Cardiac muscle cell (in vitro differentiated cells and primary cell): ENCODE measurements at regions not wholly inside any gene's neighbourhood (a gene's known extent, or its start where the extent isn't known, plus 50 kb on each side); places are given as distances from the start of the nearest gene placed in this dataset.

Experiments
- DNase-seq, 2 donors: peaks; one replicate each; pipeline versions ENCODE4 v3.0.0 to v3.0.0-alpha.2; 2010 to 2017; ENCODE audit warnings: low read depth in 1 of 2, low spot score in 1 of 2
- H3K27ac ChIP-seq: fragments of 200-600 bp; sonication (generic); 2 replicates; pipeline ENCODE4 v1.5.1; 2016
- H3K27me3 ChIP-seq: fragments of 200-600 bp; sonication (generic); 2 replicates; pipeline ENCODE4 v1.6.0; 2016; ENCODE audit warnings: control low read depth
- H3K36me3 ChIP-seq: fragments of 200-600 bp; sonication (generic); 2 replicates; pipeline ENCODE4 v1.5.1; 2016; ENCODE audit warnings: control low read depth
- H3K4me1 ChIP-seq: fragments of 200-600 bp; sonication (generic); 2 replicates; pipeline ENCODE4 v1.8.1; 2017; ENCODE audit warnings: low read depth, mild to moderate bottlenecking, mixed run types
- H3K4me3 ChIP-seq: fragments of 200-600 bp; sonication (generic); 2 replicates; pipeline ENCODE4 v1.5.1; 2016; ENCODE audit warnings: mild to moderate bottlenecking
- H3K9me3 ChIP-seq: fragments of 200-600 bp; sonication (generic); 2 replicates; pipeline ENCODE4 v1.5.1; 2017; ENCODE audit warnings: low read depth, mild to moderate bottlenecking, control low read depth
- TF ChIP-seq, protein P1 (sequence below): IDR thresholded peaks from 2 replicates; pipeline ENCODE4 v1.5.1; 2012; ENCODE audit warnings: low read depth, mild to moderate bottlenecking, low read length

DNA sequence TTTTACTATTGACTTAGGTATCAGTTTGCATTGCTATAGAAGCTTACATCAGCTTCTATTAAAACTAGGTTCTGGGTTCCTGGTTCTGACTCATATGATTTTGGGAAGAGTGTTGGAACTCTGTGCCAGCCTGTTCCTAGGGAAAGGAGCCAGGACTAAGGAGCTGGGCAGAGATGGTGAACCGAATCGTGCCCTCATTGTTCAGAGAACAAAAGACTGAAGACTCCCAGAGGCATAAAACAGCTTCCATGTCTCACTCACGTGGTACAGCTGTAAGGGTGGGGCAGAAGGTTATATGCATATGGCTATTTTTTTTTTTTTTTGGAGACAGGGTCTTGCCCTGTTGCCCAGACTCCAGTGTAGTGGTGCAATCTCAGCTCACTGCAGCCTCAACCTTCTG lies 89.1 kb upstream of the THBS2 start:
- H3K27ac ChIP-seq: no peak overlapping the region
- H3K4me1 ChIP-seq: no peaks in the 10 kb centered on the region
- no peak overlapping the region for H3K4me3 ChIP-seq
- no peaks in the 10 kb centered on the region for H3K27me3 ChIP-seq
- no peak for DNase-seq
- H3K36me3 ChIP-seq: no peaks in the 10 kb centered on the region
- no peaks in the 10 kb centered on the region for H3K9me3 ChIP-seq
- TF ChIP-seq, protein P1, sequence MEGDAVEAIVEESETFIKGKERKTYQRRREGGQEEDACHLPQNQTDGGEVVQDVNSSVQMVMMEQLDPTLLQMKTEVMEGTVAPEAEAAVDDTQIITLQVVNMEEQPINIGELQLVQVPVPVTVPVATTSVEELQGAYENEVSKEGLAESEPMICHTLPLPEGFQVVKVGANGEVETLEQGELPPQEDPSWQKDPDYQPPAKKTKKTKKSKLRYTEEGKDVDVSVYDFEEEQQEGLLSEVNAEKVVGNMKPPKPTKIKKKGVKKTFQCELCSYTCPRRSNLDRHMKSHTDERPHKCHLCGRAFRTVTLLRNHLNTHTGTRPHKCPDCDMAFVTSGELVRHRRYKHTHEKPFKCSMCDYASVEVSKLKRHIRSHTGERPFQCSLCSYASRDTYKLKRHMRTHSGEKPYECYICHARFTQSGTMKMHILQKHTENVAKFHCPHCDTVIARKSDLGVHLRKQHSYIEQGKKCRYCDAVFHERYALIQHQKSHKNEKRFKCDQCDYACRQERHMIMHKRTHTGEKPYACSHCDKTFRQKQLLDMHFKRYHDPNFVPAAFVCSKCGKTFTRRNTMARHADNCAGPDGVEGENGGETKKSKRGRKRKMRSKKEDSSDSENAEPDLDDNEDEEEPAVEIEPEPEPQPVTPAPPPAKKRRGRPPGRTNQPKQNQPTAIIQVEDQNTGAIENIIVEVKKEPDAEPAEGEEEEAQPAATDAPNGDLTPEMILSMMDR: no peak

DNA sequence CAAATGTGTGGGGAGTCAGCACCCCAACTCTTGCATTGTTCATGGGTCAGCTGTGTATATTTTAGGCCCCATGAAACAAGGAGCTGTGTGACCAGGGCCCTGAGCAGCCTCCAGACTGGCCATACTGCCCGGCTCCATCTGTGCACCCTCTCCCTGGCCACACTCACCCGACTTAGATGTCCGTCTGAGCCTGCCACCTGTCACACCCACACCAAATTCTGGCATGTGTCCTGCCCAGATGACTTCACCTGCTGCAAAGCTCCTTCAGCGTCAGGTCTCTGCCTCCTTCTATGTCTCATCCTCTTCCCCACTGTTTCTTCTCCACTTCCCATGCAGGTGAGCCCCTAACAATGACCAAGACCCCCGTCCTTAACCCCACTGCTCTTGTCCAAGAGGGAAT lies 88.1 kb upstream of the THBS2 start:
- no peaks in the 10 kb centered on the region for H3K27me3 ChIP-seq
- H3K27ac ChIP-seq: no peak overlapping the region
- no peaks in the 10 kb centered on the region for H3K4me1 ChIP-seq
- no peak overlapping the region for H3K4me3 ChIP-seq
- no peak for DNase-seq
- TF ChIP-seq, protein P1: no peak
- no peaks in the 10 kb centered on the region for H3K9me3 ChIP-seq
- no peaks in the 10 kb centered on the region for H3K36me3 ChIP-seq

DNA sequence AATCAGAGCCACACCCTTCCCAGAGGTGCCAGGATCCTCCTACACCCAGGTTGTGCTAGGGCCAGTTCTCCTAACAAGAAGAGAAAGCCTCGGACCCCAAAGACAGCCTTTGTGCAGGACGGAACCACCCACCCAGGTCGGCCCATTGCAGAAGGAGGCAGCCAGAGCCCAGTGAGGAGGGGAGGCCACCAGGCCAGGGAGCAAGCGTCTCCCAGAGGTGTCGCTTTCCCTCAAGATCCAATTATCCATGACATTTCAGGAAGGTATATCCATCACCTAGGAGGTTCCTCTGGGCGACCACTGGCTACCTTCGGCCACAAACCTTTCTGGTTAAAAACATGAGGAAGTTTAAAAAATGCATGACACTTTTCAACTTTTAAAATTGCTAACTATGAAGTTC lies 87.4 kb upstream of the THBS2 start:
- TF ChIP-seq, protein P1: no peak
- H3K4me1 ChIP-seq: no peaks in the 10 kb centered on the region
- H3K9me3 ChIP-seq: no peaks in the 10 kb centered on the region

DNA sequence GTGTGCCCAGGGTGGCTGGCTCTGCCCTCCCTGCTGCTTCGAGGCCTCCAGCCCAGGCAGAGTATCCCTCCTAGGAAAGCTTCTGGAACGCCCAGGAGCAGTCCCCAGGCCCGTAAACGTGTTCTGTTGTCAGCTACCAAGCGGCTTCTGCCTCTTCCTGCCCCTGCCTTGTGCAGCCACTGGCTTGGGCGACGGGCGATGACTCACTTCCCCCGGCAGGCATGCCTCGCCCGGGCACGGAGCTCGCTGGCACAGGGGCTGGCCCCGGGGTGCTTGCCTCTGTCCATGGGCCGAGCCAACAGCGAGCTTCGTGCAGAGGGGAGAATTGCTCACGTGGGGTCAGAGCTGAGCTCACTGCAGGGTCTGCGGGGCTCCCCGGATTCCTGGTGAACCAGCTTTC lies 86.7 kb upstream of the THBS2 start:
- TF ChIP-seq, protein P1: no peak
- Histone ChIP-seq H3K27me3 (no peaks in the 10 kb centered on the region), H3K4me3 (no peak overlapping the region), H3K36me3 (no peaks in the 10 kb centered on the region), H3K9me3 (no peaks in the 10 kb centered on the region), H3K27ac (no peak overlapping the region), H3K4me1 (no peaks in the 10 kb centered on the region)
- DNase-seq: no peak

More for the DNA sequence above, 87.4 kb upstream of the THBS2 start:
- Histone ChIP-seq H3K27ac (no peak overlapping the region), H3K27me3 (no peaks in the 10 kb centered on the region), H3K4me3 (no peak overlapping the region), H3K36me3 (no peaks in the 10 kb centered on the region)
- DNase-seq: no peak

DNA sequence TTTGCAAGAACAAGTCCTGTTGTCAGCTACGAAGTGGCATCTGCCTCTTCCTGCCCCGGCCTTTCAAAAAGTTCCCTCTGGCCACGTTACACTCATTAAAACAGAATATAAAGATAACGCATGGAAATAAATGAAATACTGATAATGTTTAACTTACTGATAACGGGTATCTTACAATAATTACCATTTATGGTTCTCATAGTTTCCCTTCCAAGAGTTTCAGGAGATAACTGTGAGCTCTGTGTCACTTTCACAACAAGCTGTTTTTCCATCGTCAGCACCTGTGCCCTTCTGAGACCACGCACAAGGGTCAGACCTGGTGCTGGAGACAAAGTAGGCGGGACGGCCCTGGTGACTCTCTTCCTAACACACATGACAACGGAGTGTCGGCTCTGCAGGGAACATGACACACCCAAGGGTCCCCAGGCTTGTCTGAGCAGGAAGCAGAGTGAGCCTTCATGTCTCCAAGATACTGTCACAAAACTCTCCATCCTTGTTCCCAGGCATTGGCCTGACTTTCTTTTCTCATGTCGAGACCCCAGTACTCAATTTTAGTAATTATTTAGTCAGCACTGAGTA lies 86.2 kb upstream of the THBS2 start:
- TF ChIP-seq, protein P1: no peak
- Histone ChIP-seq H3K4me3 (no peak overlapping the region), H3K4me1 (no peaks in the 10 kb centered on the region), H3K27me3 (no peaks in the 10 kb centered on the region), H3K27ac (no peak overlapping the region), H3K36me3 (no peaks in the 10 kb centered on the region), H3K9me3 (no peaks in the 10 kb centered on the region)
- no peak for DNase-seq

DNA sequence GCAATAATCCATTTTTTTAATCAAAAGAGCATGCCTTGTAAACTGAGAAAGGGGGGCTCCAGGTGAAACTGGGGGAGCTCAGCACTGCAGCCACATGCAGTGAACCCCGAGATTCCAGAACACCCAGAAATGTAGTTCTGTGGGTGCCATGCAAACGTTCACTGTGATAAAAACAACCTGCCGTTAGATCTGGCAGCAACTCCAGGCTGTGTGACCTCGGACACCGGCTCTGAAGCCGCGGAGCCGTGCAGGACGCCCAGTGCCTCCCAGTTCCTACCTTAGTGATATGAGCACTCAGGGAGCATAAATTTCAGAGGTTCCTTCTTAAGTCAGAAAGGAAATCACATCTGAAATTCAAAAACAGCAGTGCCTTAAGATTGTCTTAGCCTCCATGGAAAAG lies 85.4 kb upstream of the THBS2 start:
- no peaks in the 10 kb centered on the region for H3K4me1 ChIP-seq
- TF ChIP-seq, protein P1: no peak
- no peak for DNase-seq
- H3K9me3 ChIP-seq: no peaks in the 10 kb centered on the region
- H3K27me3 ChIP-seq: no peaks in the 10 kb centered on the region
- H3K4me3 ChIP-seq: no peak overlapping the region
- H3K36me3 ChIP-seq: no peaks in the 10 kb centered on the region
- no peak overlapping the region for H3K27ac ChIP-seq
